ENCODE measurements at regions not wholly inside any gene's neighbourhood (a gene's known extent, or its start where the extent isn't known, plus 50 kb on each side); places are given as distances from the start of the nearest gene placed in this dataset.

DNA sequence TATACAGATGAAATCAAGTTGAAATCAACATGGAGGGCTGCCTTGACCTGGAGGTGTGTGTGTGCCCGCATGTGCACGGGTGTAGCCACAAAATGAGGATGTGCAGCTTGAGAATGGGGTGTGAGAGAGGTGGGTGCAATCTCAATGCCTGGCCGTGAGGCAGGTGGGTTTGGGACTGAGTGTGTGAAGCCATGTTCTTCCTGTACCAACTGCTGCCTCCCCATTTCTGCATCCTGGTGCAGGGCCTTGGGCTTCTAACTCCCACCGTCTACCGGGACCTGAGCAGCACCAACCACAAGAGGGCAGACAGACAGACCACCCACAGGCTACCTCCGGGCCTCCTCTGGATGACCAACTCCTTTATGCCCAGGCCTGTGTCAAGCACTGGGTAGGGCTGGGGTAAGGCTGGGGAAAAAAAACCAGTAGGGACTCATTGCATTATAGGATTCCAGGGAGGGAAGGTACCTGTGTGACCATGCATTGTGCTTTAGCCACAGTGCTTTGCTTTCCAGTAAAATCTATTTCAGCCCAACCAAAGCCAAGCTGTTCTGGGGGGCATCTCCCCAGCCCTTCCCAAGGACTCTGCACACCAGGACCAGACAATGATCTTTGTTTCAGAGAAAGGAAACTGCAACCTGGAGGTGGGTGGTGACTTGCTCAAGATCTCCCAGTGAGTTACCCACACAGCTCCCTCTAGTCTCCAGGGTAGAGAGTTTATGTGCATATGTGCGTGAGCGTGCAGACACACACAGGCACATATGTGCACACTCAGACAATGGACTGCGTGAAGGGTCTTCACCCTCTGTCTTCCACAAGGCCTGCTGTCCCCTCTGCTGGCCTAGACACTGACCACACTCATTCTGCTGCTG is 162.2 kb upstream of the TLE3 start:
- TF ChIP-seq CTCF (IDR thresholded peaks at IDR 0.05; ENCODE audit: poor library complexity, severe bottlenecking) (no peak), EZH2 (IDR thresholded peaks at IDR 0.05; ENCODE audit: borderline replicate concordance, insufficient read depth, low read length, poor library complexity, severe bottlenecking) (no peak), RAD21 (conservative IDR thresholded peaks at IDR 0.05) (no peak), POLR2AphosphoS5 (IDR thresholded peaks at IDR 0.05) (no peak), MXI1 (conservative IDR thresholded peaks at IDR 0.05; ENCODE audit: poor library complexity, severe bottlenecking) (no peak)
- TF ChIP-seq, protein P1, sequence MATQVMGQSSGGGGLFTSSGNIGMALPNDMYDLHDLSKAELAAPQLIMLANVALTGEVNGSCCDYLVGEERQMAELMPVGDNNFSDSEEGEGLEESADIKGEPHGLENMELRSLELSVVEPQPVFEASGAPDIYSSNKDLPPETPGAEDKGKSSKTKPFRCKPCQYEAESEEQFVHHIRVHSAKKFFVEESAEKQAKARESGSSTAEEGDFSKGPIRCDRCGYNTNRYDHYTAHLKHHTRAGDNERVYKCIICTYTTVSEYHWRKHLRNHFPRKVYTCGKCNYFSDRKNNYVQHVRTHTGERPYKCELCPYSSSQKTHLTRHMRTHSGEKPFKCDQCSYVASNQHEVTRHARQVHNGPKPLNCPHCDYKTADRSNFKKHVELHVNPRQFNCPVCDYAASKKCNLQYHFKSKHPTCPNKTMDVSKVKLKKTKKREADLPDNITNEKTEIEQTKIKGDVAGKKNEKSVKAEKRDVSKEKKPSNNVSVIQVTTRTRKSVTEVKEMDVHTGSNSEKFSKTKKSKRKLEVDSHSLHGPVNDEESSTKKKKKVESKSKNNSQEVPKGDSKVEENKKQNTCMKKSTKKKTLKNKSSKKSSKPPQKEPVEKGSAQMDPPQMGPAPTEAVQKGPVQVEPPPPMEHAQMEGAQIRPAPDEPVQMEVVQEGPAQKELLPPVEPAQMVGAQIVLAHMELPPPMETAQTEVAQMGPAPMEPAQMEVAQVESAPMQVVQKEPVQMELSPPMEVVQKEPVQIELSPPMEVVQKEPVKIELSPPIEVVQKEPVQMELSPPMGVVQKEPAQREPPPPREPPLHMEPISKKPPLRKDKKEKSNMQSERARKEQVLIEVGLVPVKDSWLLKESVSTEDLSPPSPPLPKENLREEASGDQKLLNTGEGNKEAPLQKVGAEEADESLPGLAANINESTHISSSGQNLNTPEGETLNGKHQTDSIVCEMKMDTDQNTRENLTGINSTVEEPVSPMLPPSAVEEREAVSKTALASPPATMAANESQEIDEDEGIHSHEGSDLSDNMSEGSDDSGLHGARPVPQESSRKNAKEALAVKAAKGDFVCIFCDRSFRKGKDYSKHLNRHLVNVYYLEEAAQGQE (IDR thresholded peaks at IDR 0.05; ENCODE audit: borderline replicate concordance), result no peak

All from neural cell (in vitro differentiated cells).